ENCODE measurements at regions not wholly inside any gene's neighbourhood (a gene's known extent, or its start where the extent isn't known, plus 50 kb on each side); places are given as distances from the start of the nearest gene placed in this dataset.

GRCh38 chr22:22720201-22720723 is 75.8 kb downstream of the GGTLC2 start:
- POLR2A ChIA-PET (ENCODE audit: unreplicated experiment), result no interaction called here
- no peak for DNase-seq

GRCh38 chr22:22720724-22721261 is 76.4 kb downstream of the GGTLC2 start:
- H3K9me3 ChIP-seq (ENCODE audit: insufficient read depth, low read depth), result no peaks in the 10 kb centered on the region
- H3K4me2 ChIP-seq, result no peak overlapping the region
- no peaks in the 10 kb centered on the region for H3F3A ChIP-seq (ENCODE audit: insufficient read depth, low read depth)
- BruUV-seq (replicated peaks), result no TSS peak
- no peak overlapping the region for H3K27ac ChIP-seq
- no peak overlapping the region for H2AFZ ChIP-seq
- no peaks in the 10 kb centered on the region for H3K27me3 ChIP-seq (ENCODE audit: insufficient read depth, low read depth)
- H3K4me1 ChIP-seq (replicated peaks; ENCODE audit: insufficient read depth), result no peaks in the 10 kb centered on the region
- H3K79me2 ChIP-seq (ENCODE audit: low read depth), result no peaks in the 10 kb centered on the region
- CTCF ChIA-PET, result no interaction called here
- no peak for TF ChIP-seq CTCF (conservative IDR thresholded peaks at IDR 0.05)
- H3K4me3 ChIP-seq, result no peak overlapping the region
- no peak for DNase-seq
- POLR2A ChIA-PET (ENCODE audit: unreplicated experiment), result no interaction called here
- no peaks in the 10 kb centered on the region for H3K36me3 ChIP-seq (ENCODE audit: low read depth)
- intact Hi-C loops (cut with micrococcal nuclease; ENCODE audit: unreplicated experiment), result no loop called here
- H3K9me2 ChIP-seq (ENCODE audit: insufficient read depth), result no peaks in the 10 kb centered on the region
- H4K20me1 ChIP-seq (ENCODE audit: insufficient read depth), result no peaks in the 10 kb centered on the region

More at GRCh38 chr22:22720201-22720723, 75.8 kb downstream of the GGTLC2 start:
- H4K20me1 ChIP-seq (ENCODE audit: insufficient read depth), result no peaks in the 10 kb centered on the region
- H3K9me3 ChIP-seq (ENCODE audit: insufficient read depth, low read depth), result no peaks in the 10 kb centered on the region
- CTCF ChIA-PET, result no interaction called here
- peak; percentile 62 for TF ChIP-seq CTCF (conservative IDR thresholded peaks at IDR 0.05)
- no peak for TF ChIP-seq EZH2 (IDR thresholded peaks at IDR 0.05; ENCODE audit: low read depth)
- H3K79me2 ChIP-seq (ENCODE audit: low read depth), result no peaks in the 10 kb centered on the region
- no peaks in the 10 kb centered on the region for H3K4me1 ChIP-seq (replicated peaks; ENCODE audit: insufficient read depth)
- no peak overlapping the region for H2AFZ ChIP-seq
- no peaks in the 10 kb centered on the region for H3K9me2 ChIP-seq (ENCODE audit: insufficient read depth)
- H3K4me3 ChIP-seq, result no peak overlapping the region
- H3F3A ChIP-seq (ENCODE audit: insufficient read depth, low read depth), result no peaks in the 10 kb centered on the region
- intact Hi-C loops (cut with micrococcal nuclease; ENCODE audit: unreplicated experiment), result no loop called here
- BruUV-seq (replicated peaks), result no TSS peak
- no peaks in the 10 kb centered on the region for H3K27me3 ChIP-seq (ENCODE audit: insufficient read depth, low read depth)
- no peak overlapping the region for H3K4me2 ChIP-seq
- no peaks in the 10 kb centered on the region for H3K36me3 ChIP-seq (ENCODE audit: low read depth)
- H3K27ac ChIP-seq, result no peak overlapping the region

- H3K36me3 ChIP-seq (ENCODE audit: low read depth), result no peaks in the 10 kb centered on the region
- ChIA-PET POLR2A (ENCODE audit: unreplicated experiment) (no interaction called here), CTCF (no interaction called here)
- no peak overlapping the region for H2AFZ ChIP-seq
- no peak for DNase-seq
- TF ChIP-seq EZH2 (IDR thresholded peaks at IDR 0.05; ENCODE audit: low read depth) (no peak), CTCF (conservative IDR thresholded peaks at IDR 0.05) (no peak)
- no peaks in the 10 kb centered on the region for H3K27me3 ChIP-seq (ENCODE audit: insufficient read depth, low read depth)
- H3K4me1 ChIP-seq (replicated peaks; ENCODE audit: insufficient read depth), result no peaks in the 10 kb centered on the region
- no peaks in the 10 kb centered on the region for H4K20me1 ChIP-seq (ENCODE audit: insufficient read depth)
- BruUV-seq (replicated peaks), result no TSS peak
- H3K9me3 ChIP-seq (ENCODE audit: insufficient read depth, low read depth), result no peaks in the 10 kb centered on the region
- H3K4me3 ChIP-seq, result no peak overlapping the region
- H3K27ac ChIP-seq, result no peak overlapping the region
- H3F3A ChIP-seq (ENCODE audit: insufficient read depth, low read depth), result no peaks in the 10 kb centered on the region
- H3K4me2 ChIP-seq, result no peak overlapping the region
- no peaks in the 10 kb centered on the region for H3K9me2 ChIP-seq (ENCODE audit: insufficient read depth)
- intact Hi-C loops (cut with micrococcal nuclease; ENCODE audit: unreplicated experiment), result no loop called here
- no peaks in the 10 kb centered on the region for H3K79me2 ChIP-seq (ENCODE audit: low read depth)
Measured at GRCh38 chr22:22721681-22722354, 77.4 kb downstream of the GGTLC2 start.

All from PC-9 (cell line).